Inflammatory macrophage (primary cell): ENCODE measurements at regions not wholly inside any gene's neighbourhood (a gene's known extent, or its start where the extent isn't known, plus 50 kb on each side); places are given as distances from the start of the nearest gene placed in this dataset.
"Not testable (repeated sequence)": the region's sequence is repeated elsewhere in the genome, so short reads cannot be mapped to it uniquely, and the experiment has no call there.

ENCODE experiments used
- DNase-seq, 2 donors: peaks; one replicate each; pipeline ENCODE4 v3.0.0-alpha.2; 2020 to 2022

DNA sequence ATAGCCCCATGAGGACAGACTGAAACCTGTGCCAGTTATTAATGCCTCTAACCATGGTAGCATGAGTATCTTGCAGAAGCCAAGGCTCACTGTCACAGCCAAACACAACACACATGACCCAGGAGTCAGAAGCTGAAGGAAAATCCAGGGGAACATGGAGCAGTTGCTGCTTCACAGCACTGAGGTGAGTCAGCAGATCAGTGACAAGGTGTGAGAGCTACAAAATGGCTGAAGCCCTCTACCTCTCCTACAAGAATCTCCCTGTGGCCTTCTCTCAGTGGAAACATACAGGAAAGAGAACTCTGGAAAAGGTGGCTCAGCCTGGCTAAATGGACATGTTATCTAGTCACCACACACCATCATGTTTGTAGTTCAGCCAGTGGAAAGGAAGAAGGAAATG is 93.5 kb downstream of the NAB1 start:
- no peak for DNase-seq

GRCh38 chr2:190744041-190744440 is 95.2 kb downstream of the NAB1 start:
- no peak for DNase-seq

GRCh38 chr2:190746971-190747761 is 98.3 kb downstream of the NAB1 start:
- peak in 1 of 2 donors; percentile 35 for DNase-seq

DNA sequence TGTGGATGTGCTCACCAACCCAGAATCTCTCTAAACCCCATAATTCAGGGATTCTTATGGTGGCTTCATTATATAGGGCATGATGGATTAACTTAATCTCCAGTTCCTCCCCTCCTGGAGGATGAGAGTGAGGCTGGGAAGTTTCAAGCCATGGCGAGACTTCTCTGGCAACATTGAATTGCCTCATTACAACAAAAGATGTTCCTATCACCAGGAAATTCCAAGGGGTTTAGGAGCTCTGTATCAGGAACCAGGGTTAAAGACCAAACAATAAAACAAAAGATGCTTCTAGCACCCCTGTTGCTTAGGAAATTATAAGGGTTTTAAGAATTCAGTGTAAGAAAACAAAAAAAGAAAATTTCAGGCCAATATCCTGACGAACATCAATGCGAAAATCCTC is 100.1 kb downstream of the NAB1 start:
- no peak for DNase-seq

- no peak for DNase-seq
Observed at GRCh38 chr2:190755772-190756415, 107.0 kb downstream of the NAB1 start.

DNA sequence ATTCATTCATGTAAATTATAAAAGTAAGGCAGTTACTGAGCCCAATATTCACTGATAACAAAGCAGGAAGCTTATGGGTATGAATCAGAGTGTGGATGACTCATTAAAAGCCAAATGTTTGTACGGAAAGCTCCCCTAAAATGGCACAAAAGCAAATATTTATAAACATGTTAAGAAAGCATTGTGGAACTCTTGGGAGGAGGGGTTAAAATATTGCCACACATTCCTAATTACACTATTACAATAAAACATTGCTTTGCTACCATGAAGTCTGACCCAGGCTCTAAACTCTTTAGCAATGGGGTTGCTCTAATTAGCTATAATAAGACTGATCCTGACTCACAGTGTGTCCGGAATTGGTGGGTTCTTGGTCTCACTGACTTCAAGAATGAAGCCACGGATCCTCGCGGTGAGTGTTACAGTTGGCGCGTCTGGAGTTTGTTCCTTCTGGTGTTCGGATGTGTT is 110.9 kb downstream of the NAB1 start:
- peak; percentile 41 to 51 for DNase-seq

DNA sequence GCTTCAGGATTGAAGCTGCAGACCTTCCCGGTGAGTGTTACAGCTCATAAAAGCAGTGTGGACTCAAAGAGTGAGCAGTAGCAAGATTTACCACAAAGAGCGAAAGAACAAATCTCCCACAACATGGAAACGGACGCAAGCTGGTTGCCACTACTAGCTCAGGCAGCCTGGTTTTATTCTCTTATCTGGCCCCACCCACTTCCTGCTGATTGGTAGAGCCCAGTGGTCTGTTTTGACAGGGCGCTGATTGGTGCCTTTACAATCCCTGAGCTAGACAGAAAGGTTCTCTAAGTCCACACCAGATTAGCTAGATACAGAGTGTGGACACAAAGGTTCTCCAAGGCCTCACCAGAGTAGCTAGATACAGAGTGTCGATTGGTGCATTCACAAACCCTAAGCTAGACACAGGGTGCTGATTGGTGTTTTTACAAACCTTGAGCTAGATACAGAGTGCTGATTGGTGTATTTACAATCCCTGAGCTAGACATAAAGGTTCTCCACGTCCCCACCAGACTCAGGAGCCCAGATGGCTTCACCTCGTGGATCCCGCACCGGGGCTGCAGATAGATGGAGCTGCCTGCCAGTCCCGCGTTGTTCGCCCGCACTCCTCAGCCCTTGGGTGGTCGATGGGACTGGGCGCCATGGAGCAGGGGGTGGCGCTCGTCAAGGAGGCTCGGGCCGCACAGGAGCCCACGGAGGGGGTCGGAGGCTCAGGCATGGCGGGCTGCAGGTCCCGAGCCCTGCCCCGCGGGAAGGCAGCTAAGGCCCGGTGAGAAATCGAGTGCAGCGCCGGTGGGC is 111.7 kb downstream of the NAB1 start:
- not testable (repeated sequence) for DNase-seq

DNA sequence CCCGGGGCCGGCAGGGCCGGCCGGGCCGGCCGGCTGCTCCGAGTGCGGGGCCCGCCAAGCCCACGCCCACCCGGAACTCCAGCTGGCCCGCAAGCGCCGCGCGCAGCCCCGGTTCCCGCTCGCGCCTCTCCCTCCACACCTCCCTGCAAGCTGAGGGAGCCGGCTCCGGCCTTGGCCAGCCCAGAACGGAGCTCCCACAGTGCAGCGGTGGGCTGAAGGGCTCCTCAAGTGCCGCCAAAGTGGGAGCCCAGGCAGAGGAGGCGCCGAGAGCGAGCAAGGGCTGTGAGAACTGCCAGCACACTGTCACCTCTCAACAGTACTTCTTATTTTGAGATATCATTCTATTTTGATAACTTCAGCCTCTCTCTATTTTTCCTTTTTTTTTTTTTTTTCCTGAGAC is 112.3 kb downstream of the NAB1 start:
- not testable (repeated sequence) for DNase-seq

DNA sequence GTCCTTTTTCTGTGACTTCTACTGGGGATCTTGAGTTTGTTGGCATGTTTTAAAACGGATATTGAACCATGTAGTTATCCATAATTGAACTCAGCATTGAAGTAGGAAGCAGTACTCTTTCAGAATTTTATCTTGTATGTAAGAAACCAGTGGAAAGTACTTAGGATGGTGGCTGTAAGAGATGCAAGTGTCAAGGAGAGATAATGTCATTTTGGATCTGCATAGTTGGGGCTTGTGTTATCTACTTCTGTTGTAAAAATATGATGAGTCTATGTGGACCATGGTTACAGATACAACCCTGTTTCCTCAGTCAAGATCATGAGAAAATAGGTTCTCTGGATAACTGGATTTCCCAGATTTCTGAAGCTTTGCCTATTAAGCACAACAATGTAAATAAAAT is 113.7 kb downstream of the NAB1 start:
- DNase-seq: no peak

GRCh38 chr2:190763100-190763499 is 114.2 kb downstream of the NAB1 start:
- DNase-seq: no peak

GRCh38 chr2:190763901-190764514 is 115.1 kb downstream of the NAB1 start:
- DNase-seq: peak in 1 of 2 donors; percentile 22

DNA sequence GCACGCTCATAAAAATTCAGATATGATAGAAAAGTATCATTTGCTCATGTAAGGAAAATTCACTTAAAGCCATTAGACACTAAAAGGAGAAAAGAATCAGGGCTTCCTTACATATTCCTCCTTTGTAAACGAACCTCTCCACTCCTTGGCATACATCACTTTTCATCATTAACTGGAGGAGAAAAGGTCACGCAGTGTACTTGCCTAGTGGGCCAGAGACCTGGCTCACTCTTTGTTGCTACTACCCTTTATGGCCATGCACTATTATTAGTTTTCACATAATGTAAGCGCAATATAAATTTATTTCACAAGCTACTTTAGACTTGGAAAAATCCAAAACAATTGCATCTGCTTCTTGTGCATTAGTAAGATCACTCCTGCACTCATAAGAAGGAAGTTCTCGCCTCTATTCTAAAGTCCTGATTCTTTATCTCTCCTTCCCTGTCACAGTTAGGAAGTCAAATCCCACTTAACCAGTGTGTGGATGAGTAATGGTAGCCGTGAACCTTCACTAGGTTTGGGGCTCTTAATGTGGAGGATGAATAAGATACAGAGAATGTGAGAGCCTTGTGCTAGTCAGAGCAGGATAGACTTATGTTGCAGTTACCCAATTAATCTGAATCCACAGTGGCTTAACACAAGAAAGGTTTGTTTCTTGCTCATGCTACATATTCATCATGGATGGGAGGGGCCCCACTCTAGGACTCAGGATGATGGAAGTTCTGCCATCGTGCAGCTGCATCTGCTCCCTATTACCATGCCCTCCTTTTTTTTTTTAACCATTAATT is 115.0 kb upstream of the GLS start:
- DNase-seq: no peak

DNA sequence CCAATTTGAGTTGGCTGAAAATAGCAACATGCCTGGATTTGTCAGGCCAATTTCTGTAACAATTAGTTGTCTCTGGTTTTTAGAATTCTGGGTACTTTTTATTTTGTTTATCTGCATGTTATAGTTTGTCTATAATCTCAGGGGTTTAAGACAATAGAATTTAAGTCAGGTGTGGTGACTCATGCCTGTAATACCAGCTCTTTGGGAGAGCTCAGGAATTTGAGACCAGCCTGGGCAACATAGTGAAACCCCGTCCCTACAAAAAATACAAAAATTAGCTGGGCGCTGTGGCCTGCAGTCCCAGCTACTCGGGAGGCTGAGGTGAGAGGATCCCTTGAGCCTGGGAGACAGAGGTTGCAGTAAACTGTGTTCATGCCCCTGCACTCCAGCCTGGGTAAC is 114.4 kb upstream of the GLS start:
- DNase-seq: no peak

- DNase-seq: peak; percentile 23 to 46
Observed at GRCh38 chr2:190766595-190766994, 114.0 kb upstream of the GLS start.

DNA sequence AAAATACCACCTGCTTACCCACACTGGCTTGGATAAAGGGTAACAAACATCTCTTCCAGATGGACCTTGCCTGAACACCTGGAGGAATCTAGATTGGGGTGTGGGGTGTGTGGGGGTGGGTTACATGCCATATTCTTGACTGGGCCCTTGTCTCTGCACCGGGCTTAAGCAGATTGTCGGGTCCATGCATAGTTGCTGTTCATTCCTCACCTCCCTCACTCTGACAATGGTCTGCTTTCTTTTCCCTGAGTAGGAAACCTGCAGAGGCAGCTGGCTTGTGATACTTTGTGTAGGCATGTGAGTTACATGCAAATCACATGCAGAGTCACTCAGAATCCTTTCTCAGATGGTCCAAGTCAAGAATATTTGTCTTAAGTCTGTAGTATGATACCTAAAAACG is 112.8 kb upstream of the GLS start:
- no peak for DNase-seq

DNA sequence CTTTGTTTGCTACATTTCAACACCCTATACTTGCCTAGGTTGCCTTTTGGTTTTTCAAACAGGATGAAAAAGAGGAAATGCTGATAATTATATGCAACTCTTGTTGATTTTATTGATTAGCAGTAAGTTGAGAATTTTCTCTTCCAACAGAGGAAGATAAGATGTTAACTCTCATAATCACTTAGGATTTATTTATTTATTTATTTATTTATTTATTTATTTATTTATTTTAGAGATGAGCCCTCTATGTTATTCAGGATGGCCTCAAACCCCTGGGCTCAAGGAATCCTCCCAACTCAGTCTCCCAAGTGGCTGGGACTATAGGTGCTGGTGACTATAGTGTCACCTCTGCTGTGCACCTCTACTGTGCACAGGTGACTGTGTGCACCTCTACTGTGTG is 111.4 kb upstream of the GLS start:
- DNase-seq: no peak

DNA sequence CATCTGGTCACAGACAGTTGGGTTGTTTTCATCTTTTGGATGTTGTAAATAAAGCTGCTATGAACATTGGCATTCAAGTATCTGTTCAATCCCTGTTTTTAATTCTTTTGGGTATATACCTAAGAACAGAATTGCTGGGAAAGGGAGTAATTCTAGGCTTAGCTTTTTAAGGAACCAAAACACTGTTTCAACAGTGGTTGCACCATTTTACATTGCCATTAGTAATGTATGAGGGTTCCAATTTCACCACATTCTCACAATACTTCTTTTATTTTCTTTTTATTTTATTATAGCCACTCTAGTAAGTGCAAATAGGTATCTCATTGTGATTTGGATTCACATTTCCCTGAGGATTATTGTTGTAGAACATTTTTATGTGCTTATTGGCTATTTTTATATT is 108.9 kb upstream of the GLS start:
- DNase-seq: peak; percentile 38 to 54

DNA sequence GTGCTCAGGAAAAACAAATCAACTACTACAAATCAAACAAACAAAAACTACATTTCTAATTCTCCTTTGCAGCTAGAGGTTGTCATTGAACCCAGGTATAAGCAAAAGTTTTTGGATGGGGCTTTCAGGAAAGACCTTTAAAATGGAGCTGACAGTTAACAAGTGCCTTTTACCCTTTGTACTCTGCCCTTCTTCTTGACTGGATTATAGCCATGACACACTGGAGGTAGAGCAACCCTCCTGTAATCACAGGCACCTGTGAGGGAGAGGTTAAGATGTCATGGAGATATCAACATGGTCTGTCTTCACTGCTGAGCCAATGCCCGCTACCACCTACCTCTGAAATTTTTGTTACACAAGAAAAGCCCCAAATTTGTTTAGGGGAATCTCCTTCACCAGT is 100.0 kb upstream of the GLS start:
- no peak for DNase-seq

- DNase-seq: peak; percentile 43 to 70
Observed at GRCh38 chr2:190781604-190782198, 98.9 kb upstream of the GLS start.

GRCh38 chr2:190782264-190782663 is 98.4 kb upstream of the GLS start:
- no peak for DNase-seq

GRCh38 chr2:190783513-190784263 is 96.9 kb upstream of the GLS start:
- DNase-seq: no peak
